GM10266 (cell line): ENCODE measurements at regions not wholly inside any gene's neighbourhood (a gene's known extent, or its start where the extent isn't known, plus 50 kb on each side); places are given as distances from the start of the nearest gene placed in this dataset.

Experiments
- DNase-seq: peaks from one replicate; pipeline ENCODE4 v3.0.0; 2012; ENCODE audit errors: extremely low spot score
- CTCF ChIP-seq: IDR thresholded peaks from 2 replicates; pipeline ENCODE4 v1.5.1; 2012; ENCODE audit warnings: mild to moderate bottlenecking, low read depth; ENCODE audit not compliant: control insufficient read depth, insufficient read depth; ENCODE audit errors: missing control alignments

DNA sequence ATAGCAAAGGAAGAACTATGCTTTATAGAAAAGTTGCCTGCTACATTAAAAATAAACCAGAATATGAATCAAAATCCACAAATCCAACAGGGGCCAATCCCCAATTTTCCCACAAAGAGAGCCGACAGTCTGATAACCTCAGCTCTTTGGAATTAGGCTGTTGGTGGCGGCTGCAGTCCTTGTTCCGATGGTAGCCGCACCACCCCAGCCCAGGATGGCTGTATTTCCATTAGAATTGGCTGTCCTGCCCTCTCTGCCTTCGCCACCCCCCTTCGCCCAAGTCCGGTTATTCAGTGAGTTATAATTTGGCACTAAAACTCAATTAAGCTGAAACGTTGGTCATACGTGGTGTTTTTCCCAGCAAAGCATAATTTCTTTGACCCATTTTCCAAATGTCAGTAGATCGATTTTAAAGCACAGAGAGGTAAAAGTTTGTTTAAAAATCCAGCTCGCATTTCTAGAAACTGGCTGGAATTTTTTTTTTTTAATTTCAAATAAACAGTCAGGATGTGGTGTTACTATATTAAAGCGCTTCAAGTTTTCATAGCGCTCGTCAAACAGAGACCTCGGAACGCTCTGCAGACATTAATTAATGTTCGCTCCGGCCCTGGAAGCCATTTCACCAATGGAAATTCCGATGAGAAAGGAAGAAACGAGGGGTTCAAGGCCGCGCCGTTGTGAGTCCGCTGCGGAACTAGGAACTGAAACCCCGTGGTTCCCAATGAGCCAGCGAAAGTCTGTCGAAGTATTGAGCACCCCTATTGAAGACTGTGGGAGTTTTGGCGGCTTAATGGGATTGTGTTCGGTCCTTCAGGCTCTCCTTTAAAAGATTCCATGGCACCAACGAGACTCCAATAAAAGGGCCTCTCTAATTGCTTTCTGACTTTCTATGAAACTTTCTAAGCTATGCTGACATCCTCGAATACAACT is 104.8 kb upstream of the DIO3 start:
- no peak for TF ChIP-seq CTCF
- DNase-seq: no peak

DNA sequence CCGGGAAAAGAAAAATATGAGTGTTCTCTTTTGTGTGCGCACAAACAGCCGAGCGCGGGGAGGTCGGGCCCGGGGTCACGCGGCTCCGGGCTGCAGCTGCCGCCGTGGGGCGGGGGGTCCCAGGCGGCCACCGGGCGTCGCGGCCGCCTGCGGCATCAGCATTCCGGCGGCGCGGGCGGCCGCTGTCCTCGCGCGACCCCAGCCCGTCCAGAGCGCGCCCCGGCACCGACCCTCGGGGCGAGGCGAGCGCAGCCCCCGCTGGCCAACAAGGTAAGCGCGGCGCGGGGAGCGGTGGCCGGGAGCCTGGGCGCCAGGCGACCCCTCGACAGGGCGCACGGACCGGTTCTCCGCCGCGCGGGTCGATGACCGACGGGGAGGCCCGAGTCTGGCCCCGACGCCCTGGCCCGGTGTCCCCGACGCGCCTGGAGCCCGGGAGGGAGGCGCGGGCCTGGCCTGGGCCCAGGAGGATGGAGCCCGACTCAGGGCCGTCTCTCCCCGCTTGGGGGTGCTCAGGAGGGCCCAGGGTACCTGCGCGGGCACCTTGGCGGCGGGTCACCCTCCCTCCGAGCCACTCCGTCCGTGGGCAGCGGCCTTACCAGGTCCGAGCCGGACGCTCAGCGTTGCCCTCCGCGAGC is 103.9 kb upstream of the DIO3 start:
- DNase-seq: no peak
- TF ChIP-seq CTCF: no peak

- no peak for TF ChIP-seq CTCF
- no peak for DNase-seq
These were observed 103.2 kb upstream of the DIO3 start for GRCh38 chr14:101457936-101458740.

GRCh38 chr14:101458741-101459550 is 102.3 kb upstream of the DIO3 start:
- no peak for TF ChIP-seq CTCF

GRCh38 chr14:101459551-101459900 is 101.8 kb upstream of the DIO3 start:
- no peak for TF ChIP-seq CTCF
- DNase-seq: no peak

More at GRCh38 chr14:101458741-101459550, 102.3 kb upstream of the DIO3 start:
- no peak for DNase-seq

DNA sequence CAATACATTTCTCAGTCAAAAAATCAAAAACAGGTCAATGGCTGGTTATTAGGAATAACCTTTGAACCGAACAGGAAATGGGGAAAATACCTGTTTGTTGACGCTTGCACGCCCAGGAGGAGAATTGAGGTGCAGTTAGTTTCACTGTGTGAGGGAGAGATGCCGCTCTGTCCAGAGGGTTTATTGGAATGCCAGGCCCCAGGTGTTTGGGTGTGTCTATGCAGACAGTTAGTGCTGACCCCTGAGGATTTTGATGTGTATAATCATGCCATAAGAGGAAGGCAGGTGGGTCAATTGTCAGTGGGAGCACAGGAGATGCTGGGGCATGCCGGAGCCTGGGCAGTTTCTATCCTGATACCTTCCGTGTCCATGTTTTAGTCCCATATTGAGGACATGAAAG is 100.8 kb upstream of the DIO3 start:
- DNase-seq: no peak
- TF ChIP-seq CTCF: no peak
